NCI-H748 (cell line): ENCODE measurements at regions not wholly inside any gene's neighbourhood (a gene's known extent, or its start where the extent isn't known, plus 50 kb on each side); places are given as distances from the start of the nearest gene placed in this dataset.

ENCODE experiments used
- DNase-seq: peaks from one replicate; lab custom pipeline; 2025; ENCODE audit not compliant: unreplicated experiment; lab: John Stamatoyannopoulos, UW

- DNase-seq, result peak; percentile 24
Observed at GRCh38 chr13:81745391-81745790, 1404.5 kb upstream of the SPRY2 start.

GRCh38 chr13:81738364-81738763 lies 1397.4 kb upstream of the SPRY2 start:
- DNase-seq, result no peak

- DNase-seq, result no peak
Observed at GRCh38 chr13:81726037-81726726, 1385.3 kb upstream of the SPRY2 start.

- DNase-seq, result no peak
Observed at GRCh38 chr13:81722456-81722855, 1381.5 kb upstream of the SPRY2 start.

GRCh38 chr13:81721400-81721799 lies 1380.5 kb upstream of the SPRY2 start:
- DNase-seq, result no peak

- DNase-seq, result no peak
Observed at GRCh38 chr13:81714513-81714912, 1373.6 kb upstream of the SPRY2 start.

- no peak for DNase-seq
Observed at GRCh38 chr13:81713201-81713600, 1372.3 kb upstream of the SPRY2 start.

GRCh38 chr13:81697826-81698225 lies 1356.9 kb upstream of the SPRY2 start:
- no peak for DNase-seq

GRCh38 chr13:81686877-81687276 lies 1346.0 kb upstream of the SPRY2 start:
- peak; percentile 76 for DNase-seq

- DNase-seq, result no peak
Observed at GRCh38 chr13:81683521-81683920, 1342.6 kb upstream of the SPRY2 start.

GRCh38 chr13:81682081-81682630 lies 1341.2 kb upstream of the SPRY2 start:
- no peak for DNase-seq

- no peak for DNase-seq
Observed at GRCh38 chr13:81677857-81678256, 1336.9 kb upstream of the SPRY2 start.

- DNase-seq, result no peak
Observed at GRCh38 chr13:81676008-81676407, 1335.1 kb upstream of the SPRY2 start.

GRCh38 chr13:81671064-81671463 lies 1330.1 kb upstream of the SPRY2 start:
- no peak for DNase-seq

- no peak for DNase-seq
Observed at GRCh38 chr13:81670048-81670447, 1329.1 kb upstream of the SPRY2 start.

GRCh38 chr13:81664872-81665271 lies 1323.9 kb upstream of the SPRY2 start:
- DNase-seq, result peak; percentile 32

GRCh38 chr13:81659984-81660383 lies 1319.1 kb upstream of the SPRY2 start:
- DNase-seq, result no peak

GRCh38 chr13:81658598-81659370 lies 1317.9 kb upstream of the SPRY2 start:
- DNase-seq, result peak; percentile 26

- peak; percentile 17 for DNase-seq
Observed at GRCh38 chr13:81639984-81640582, 1299.2 kb upstream of the SPRY2 start.

- DNase-seq, result peak; percentile 85
Observed at GRCh38 chr13:81637457-81637856, 1296.5 kb upstream of the SPRY2 start.

- DNase-seq, result no peak
Observed at GRCh38 chr13:81636120-81636519, 1295.2 kb upstream of the SPRY2 start.

GRCh38 chr13:81615031-81615430 lies 1274.1 kb upstream of the SPRY2 start:
- DNase-seq, result no peak
